NCI-H2081 treated with DMSO at 0.1 percent for 48 hours (cell line): ENCODE measurements at regions not wholly inside any gene's neighbourhood (a gene's known extent, or its start where the extent isn't known, plus 50 kb on each side); places are given as distances from the start of the nearest gene placed in this dataset.
"Not testable (repeated sequence)": the region's sequence is repeated elsewhere in the genome, so short reads cannot be mapped to it uniquely, and the experiment has no call there.

Source experiments
- DNase-seq: peaks from one replicate; lab custom pipeline; 2025; lab: John Stamatoyannopoulos, UW

GRCh38 chr2:7849531-7849930 lies 832.3 kb upstream of the ID2 start:
- DNase-seq = no peak

DNA sequence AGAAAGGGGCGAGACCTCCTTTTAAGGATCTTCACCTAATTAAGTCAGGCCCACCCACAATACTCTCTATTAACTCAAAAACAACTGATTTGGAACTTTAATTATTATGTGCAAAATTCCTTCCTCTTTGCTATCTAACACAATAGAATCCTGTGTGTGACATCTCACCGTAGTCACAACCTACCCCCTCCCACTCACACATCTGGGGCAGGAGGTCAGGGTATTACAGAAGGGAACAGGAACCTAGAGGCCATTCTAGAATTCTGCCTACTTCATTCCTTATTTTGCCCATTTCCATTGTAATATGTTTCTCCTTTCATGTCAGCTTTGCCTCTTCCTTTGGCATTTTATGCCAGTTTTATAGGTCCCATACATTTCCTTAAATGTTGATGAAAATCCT lies 829.3 kb upstream of the ID2 start:
- no peak for DNase-seq

DNA sequence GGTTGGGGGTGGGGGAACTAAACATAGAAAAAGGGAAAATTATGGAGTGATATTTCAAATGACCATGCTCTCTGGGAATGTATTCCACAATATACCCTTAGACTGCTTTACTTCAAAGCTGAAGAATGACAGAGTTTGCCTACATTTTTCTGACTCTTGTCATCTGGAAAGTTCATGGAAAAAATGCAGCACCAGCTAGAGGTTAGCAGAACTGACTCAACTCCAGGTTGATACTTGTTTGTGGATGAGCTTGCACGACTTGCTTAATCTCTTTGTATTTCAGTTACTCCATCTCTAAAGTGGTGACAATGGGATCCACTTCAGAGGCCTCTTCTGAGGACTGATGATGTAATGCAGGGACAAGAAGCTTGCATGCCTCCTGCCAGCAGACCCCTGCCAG lies 824.0 kb upstream of the ID2 start:
- DNase-seq = no peak

DNA sequence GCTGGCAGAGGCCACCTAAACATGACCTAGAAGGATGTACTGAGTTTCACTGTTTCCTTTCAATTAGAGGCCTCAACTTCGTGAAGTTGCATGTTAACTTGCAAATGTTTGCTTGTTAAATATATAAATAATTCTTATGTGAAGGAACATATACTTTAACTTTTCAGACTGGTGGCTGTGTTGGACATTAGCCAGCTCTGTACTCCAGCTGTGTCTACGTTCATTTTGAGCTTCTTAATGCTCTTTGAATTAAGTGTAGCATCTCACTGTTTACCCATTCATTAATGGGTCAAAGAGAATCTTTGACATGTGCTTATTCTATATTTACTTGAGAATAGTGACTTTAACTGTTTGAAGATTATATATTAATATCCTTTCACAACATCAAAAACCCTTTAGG lies 823.2 kb upstream of the ID2 start:
- DNase-seq = no peak

GRCh38 chr2:7860693-7861092 lies 821.2 kb upstream of the ID2 start:
- no peak for DNase-seq

- no peak for DNase-seq
Observed at GRCh38 chr2:7861910-7862702, 819.8 kb upstream of the ID2 start.

GRCh38 chr2:7866104-7866503 lies 815.8 kb upstream of the ID2 start:
- DNase-seq = no peak

DNA sequence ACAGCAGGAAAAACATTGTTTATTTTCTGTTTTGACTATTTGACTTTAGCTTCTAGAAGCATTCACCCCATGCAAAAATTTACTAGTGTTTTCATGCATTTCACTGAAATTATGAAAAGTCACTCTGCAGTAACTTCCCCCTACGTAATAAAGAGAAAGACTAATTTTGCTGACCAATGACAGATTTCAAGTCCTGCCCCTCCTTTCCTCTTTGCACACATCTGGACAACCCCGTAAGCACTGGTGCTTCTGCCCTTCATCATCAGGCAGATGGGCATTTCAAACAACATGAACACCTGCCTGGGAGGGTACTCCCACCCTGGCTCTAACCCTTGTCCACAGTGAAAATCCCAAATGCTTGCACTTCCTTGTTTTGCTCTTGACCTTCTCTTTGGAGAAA lies 815.0 kb upstream of the ID2 start:
- DNase-seq = no peak

- DNase-seq = no peak
Observed at GRCh38 chr2:7867867-7868266, 814.0 kb upstream of the ID2 start.

DNA sequence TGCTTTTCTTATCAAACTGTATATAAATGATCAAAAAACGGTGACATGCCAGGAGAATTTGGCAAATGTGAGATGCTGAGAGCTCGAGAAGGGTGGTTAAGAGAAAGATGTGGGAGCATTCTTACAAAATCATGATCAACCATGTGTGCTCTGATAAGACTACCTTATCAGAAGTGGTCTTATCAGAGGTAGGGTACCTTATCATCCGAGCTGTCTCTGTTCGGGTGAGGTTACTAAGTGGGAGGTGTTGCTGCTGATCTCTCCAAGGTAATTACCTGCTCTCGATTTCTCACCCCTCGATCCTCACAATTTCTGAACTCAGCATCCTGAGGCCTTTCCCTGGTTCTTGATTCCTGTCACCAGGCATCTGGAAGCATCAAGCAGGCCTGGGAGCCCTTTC lies 813.0 kb upstream of the ID2 start:
- DNase-seq = no peak

DNA sequence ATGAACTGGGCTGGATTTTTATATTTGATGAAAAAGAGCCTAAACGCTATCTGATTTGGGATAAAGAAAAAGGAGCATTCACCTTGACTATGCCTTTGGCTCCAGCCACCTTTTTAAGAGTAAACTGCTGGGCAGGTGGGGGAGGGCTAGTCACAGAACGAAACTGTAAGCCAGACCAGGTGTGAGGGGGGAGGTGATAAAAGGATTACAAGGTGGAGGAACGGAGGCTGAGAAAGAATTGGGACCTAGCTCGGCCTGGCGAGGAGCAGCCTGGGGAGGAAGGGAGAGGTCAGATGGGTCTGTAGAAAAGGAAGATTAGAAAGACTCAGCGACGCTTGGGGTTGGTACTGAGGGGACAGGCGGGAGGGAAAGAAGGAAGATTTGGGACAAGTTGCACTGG lies 805.4 kb upstream of the ID2 start:
- not testable (repeated sequence) for DNase-seq

DNA sequence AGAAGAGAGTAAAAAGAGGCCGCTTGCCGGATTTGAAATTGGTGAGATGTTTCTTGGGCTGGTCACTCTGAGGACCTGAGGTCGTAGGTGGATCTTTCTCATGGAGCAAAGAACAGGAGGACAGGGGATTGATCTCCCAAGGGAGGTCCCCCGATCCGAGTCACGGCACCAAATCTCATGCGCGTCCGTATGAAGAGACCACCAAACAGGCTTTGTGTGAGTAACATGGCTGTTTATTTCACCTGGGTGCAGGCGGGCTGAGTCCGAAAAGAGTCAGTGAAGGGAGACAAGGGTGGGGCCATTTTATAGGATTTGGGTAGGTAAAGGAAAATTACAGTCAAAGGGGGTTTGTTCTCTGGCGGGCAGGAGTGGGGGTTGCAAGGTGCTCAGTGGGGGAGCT lies 803.6 kb upstream of the ID2 start:
- not testable (repeated sequence) for DNase-seq

DNA sequence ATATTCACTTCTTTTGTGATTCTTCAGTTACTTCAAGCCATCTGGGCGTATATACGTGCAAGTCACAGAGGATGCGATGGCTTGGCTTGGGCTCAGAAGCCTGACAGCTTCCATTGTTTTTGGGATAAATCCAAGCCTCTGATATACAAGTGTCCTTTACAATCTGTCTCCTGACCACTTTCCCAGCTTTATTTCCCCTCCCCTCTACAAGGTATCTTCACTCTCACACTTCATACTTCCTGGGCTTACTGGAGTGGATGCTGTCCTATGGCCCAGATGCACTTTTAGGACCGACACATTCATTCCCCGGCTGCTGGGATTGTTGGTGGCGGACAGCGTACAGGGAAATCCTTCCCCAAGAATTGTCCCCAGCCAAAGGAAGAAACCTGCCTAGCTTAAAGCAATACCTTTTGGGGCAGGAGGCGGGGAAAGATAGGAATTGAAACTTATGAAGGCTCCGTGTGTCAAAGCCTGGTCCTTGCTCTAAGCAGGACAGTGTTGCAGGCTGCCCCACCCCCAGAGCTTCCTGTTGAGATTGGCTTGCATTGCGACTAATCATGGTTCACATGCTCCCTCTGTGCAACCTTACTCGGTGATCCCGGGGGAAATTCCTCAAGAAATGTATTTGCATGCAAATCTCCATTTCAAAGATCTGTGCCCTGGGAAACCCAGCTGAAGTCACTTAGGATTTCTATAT lies 802.9 kb upstream of the ID2 start:
- no peak for DNase-seq

GRCh38 chr2:7879483-7879835 lies 802.4 kb upstream of the ID2 start:
- no peak for DNase-seq

GRCh38 chr2:7880126-7880525 lies 801.7 kb upstream of the ID2 start:
- no peak for DNase-seq

- no peak for DNase-seq
Observed at GRCh38 chr2:7880566-7880965, 801.3 kb upstream of the ID2 start.

DNA sequence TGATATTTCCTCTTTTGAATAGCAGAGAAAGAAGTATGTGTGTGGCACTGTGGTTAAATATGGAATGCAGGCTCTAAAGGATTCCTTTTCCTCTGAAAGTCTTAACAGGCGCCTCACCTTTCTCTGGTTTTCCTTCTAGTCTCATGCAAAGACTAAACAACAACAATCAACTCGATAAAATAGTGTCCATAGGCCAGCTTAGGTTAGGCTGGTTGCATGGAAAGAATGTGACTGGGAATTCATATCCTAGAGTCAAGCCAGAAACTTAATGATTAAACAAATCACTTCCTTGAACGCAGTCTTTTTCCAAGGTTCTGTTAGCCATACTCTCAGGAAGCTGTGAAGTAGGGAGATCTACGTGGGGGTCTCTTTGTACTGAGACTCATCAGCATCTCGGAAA lies 800.8 kb upstream of the ID2 start:
- DNase-seq = no peak

DNA sequence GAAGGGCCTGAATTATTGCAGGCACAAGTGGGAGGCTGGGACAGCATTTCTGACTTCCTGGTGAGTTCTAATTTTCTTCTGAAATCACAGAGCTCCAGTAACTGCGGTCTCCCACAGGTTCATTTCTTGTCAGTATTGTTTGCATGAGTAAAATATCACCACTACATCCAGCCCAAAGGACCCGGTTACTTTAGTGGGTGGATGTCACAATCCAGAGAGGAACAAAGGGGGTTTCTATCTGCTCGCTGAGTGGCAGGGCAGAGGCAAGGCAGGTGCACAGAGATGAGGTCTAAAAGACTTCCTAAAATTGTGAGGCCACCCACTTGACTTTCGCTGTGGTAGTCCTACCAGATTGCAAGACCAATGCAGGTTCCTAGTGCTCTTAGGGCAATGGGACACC lies 800.4 kb upstream of the ID2 start:
- no peak for DNase-seq

DNA sequence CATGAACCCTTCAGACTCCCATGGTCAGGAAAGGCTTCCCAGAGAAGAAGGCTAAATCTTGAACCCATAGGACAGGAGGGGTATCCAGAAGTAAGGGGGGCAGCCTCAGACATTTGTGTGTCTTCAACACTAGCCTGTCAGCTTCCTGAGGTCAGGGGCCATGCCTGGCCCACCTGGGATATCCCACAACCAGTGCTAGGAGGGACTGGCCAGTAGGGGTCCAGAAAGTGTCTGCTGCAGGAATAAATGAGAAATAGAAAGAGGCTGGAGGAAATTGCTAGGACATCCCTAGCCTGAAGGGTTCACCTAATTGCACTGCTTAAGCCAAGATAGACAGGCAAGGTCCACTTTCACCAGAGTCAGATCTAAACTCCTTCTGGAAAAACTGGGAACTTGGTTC lies 799.6 kb upstream of the ID2 start:
- no peak for DNase-seq

GRCh38 chr2:7884338-7884737 lies 797.5 kb upstream of the ID2 start:
- DNase-seq = no peak

GRCh38 chr2:7886666-7887065 lies 795.2 kb upstream of the ID2 start:
- DNase-seq = no peak

DNA sequence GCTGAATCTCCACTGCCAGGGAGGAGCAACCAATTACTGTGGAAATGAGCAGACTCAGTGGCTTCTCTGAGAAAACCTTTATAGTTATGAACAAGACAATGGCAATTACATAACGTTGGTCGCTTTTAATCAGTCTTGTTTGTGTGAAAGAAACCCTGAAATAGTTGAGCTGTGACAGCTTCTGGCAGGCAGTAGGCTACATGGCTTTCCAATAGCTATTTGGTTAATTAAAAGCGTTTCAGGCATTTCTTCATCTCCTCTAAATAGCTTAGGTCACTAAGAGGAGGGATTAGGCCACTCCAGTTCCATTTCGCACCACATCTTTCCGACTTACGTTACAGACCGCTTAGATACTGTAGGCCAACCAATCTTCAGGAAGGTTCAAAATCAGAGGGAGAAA lies 794.4 kb upstream of the ID2 start:
- DNase-seq = no peak

- no peak for DNase-seq
Observed at GRCh38 chr2:7888876-7889275, 793.0 kb upstream of the ID2 start.

DNA sequence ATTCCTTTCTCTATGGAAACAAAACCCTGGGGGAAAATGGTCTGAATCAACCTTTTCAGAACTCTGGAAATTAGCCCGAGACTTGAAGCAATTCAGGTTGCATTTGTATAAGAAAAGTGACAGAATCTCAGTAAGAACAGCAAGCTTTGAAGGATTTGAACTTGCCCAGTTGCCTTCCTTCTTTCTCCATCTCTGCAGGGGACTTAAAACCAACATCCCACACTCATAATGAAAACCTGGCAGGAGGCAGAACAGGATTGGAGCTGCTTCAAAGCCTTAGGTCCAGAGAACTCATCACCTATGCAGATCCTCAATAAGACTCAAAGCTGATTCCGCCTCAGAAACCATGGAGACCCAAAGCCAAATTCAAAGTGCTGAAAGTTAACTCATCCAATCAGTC lies 790.5 kb upstream of the ID2 start:
- DNase-seq = no peak
